ENCODE measurements at regions not wholly inside any gene's neighbourhood (a gene's known extent, or its start where the extent isn't known, plus 50 kb on each side); places are given as distances from the start of the nearest gene placed in this dataset.

- TF ChIP-seq FOSL2 (IDR thresholded peaks at IDR 0.05; ENCODE audit: borderline replicate concordance, low read depth), result no peak
- no peak for TF ChIP-seq TEAD4 (IDR thresholded peaks at IDR 0.05; ENCODE audit: borderline replicate concordance, insufficient read depth)
- no peak for TF ChIP-seq RCOR1 (IDR thresholded peaks at IDR 0.05; ENCODE audit: low read length)
- TF ChIP-seq NFIC (IDR thresholded peaks at IDR 0.05; ENCODE audit: borderline replicate concordance), result no peak
- no peak for TF ChIP-seq EP300 (IDR thresholded peaks at IDR 0.05; ENCODE audit: borderline replicate concordance in 1 of 2, low read depth in 1 of 2, low read length in 1 of 2)
- TF ChIP-seq NRF1 (IDR thresholded peaks at IDR 0.05; ENCODE audit: low read depth, low read length), result no peak
- no peak for TF ChIP-seq CHD2 (IDR thresholded peaks at IDR 0.05; ENCODE audit: low read length, partially characterized antibody)
- TF ChIP-seq RFX5 (IDR thresholded peaks at IDR 0.05; ENCODE audit: low read length), result no peak
- Histone ChIP-seq H3K79me2 (ENCODE audit: insufficient read depth) (no peaks in the 10 kb centered on the region), H4K20me1 (ENCODE audit: insufficient read depth) (no peaks in the 10 kb centered on the region), H3K9me3 (no peaks in the 10 kb centered on the region), H3K9ac (no peak overlapping the region), H3K36me3 (replicated peaks in 1 of 2; ENCODE audit: control insufficient read depth in 1 of 2, insufficient read depth in 2 of 2, low read length in 1 of 2) (no peaks in the 10 kb centered on the region), H3F3A (replicated peaks; ENCODE audit: insufficient read depth) (no peaks in the 10 kb centered on the region), H3K27me3 (ENCODE audit: insufficient read depth) (no peaks in the 10 kb centered on the region), H2AFZ (ENCODE audit: low read depth) (no peak overlapping the region), H3K4me1 (ENCODE audit: control insufficient read depth in 1 of 2, insufficient read depth in 2 of 2, low read depth in 1 of 2, low read length in 1 of 2) (no peaks in the 10 kb centered on the region), H3K4me2 (no peak overlapping the region), H3K27ac (ENCODE audit: low read depth in 2 of 2, low read length in 1 of 2) (no peak overlapping the region), H3K9me2 (no peaks in the 10 kb centered on the region), H3K4me3 (ENCODE audit: low read depth in 2 of 2, low read length in 1 of 2) (no peak overlapping the region)
- CTCF ChIA-PET, result no interaction called here
- DNase-seq, result no peak
- WGBS (ENCODE audit: low lambda C conversion rate), result 46% methylated on average over 3 of the region's 3 CpGs
- POLR2A ChIA-PET, result no interaction called here
Observed at GRCh38 chr6:102936959-102937358, 1543.5 kb downstream of the GRIK2 start.

- Histone ChIP-seq H3K79me2 (ENCODE audit: insufficient read depth) (no peaks in the 10 kb centered on the region), H3K4me2 (no peak overlapping the region), H3K27ac (ENCODE audit: low read depth in 2 of 2, low read length in 1 of 2) (no peak overlapping the region), H4K20me1 (ENCODE audit: insufficient read depth) (no peaks in the 10 kb centered on the region), H2AFZ (ENCODE audit: low read depth) (no peak overlapping the region), H3K9me2 (no peaks in the 10 kb centered on the region), H3F3A (replicated peaks; ENCODE audit: insufficient read depth) (no peaks in the 10 kb centered on the region), H3K4me1 (ENCODE audit: control insufficient read depth in 1 of 2, insufficient read depth in 2 of 2, low read depth in 1 of 2, low read length in 1 of 2) (no peaks in the 10 kb centered on the region), H3K27me3 (ENCODE audit: insufficient read depth) (no peaks in the 10 kb centered on the region), H3K9me3 (no peaks in the 10 kb centered on the region; the same call in 1 of the 2 replicates), H3K4me3 (ENCODE audit: low read depth in 2 of 2, low read length in 1 of 2) (no peak overlapping the region), H3K36me3 (replicated peaks in 1 of 2; ENCODE audit: control insufficient read depth in 1 of 2, insufficient read depth in 2 of 2, low read length in 1 of 2) (no peaks in the 10 kb centered on the region), H3K9ac (no peak overlapping the region)
- WGBS (ENCODE audit: low lambda C conversion rate), result 57% methylated on average over 2 of the region's 3 CpGs
- TF ChIP-seq EZH2phosphoT487 (IDR thresholded peaks at IDR 0.05; ENCODE audit: borderline replicate concordance, low read depth), result no peak
- TF ChIP-seq NFIC (IDR thresholded peaks at IDR 0.05; ENCODE audit: borderline replicate concordance), result no peak
- TF ChIP-seq MAX (IDR thresholded peaks at IDR 0.05; ENCODE audit: low read depth), result no peak
- TF ChIP-seq MXI1 (IDR thresholded peaks at IDR 0.05; ENCODE audit: low read depth, low read length), result no peak
- no peak for TF ChIP-seq USF1 (IDR thresholded peaks at IDR 0.05; ENCODE audit: borderline replicate concordance, low read depth)
- TF ChIP-seq IRF3 (IDR thresholded peaks at IDR 0.05; ENCODE audit: low read depth, low read length), result no peak
- TF ChIP-seq FOXM1 (IDR thresholded peaks at IDR 0.05; ENCODE audit: low read depth), result no peak
- no peak for TF ChIP-seq TEAD4 (IDR thresholded peaks at IDR 0.05; ENCODE audit: borderline replicate concordance, insufficient read depth)
- no peak for TF ChIP-seq JUND (IDR thresholded peaks at IDR 0.05)
- no peak for TF ChIP-seq EP300 (IDR thresholded peaks at IDR 0.05; ENCODE audit: borderline replicate concordance in 1 of 2, low read depth in 1 of 2, low read length in 1 of 2)
- no peak for TF ChIP-seq GATA2 (CRISPR knock-in tag; IDR thresholded peaks at IDR 0.05)
- TF ChIP-seq RXRA (IDR thresholded peaks at IDR 0.05; ENCODE audit: borderline replicate concordance, low read depth), result no peak
- CTCF ChIA-PET, result interaction anchor here (1.0 kb wide), 1 partner anchor 8 kb away, joined by 4 read pairs; no protein-coding TSS in a partner anchor
- DNase-seq, result no peak
- POLR2A ChIA-PET, result no interaction called here
Observed at GRCh38 chr6:102928109-102928508, 1534.6 kb downstream of the GRIK2 start.
